CD14-positive monocyte (primary cell): ENCODE measurements at regions not wholly inside any gene's neighbourhood (a gene's known extent, or its start where the extent isn't known, plus 50 kb on each side); places are given as distances from the start of the nearest gene placed in this dataset.

Source experiments
- DNase-seq, 3 donors: peaks; one replicate each; pipeline ENCODE4 v3.0.0-alpha.2; 2011 to 2022
- H2AFZ ChIP-seq: 2 replicates; pipeline ENCODE4 v1.6.0; 2012; ENCODE audit warnings: mild to moderate bottlenecking, low read depth, low read length, inconsistent platforms; ENCODE audit not compliant: insufficient read depth, poor library complexity, severe bottlenecking
- H3K27ac ChIP-seq, 2 donors: 1 replicate in 1 of 2; 2 replicates in 1 of 2; pipeline ENCODE4 v1.5.1; 2012 to 2013; ENCODE audit warnings: low read length in 2 of 2, control low read depth in 1 of 2, inconsistent platforms in 1 of 2, low read depth in 1 of 2, mild to moderate bottlenecking in 1 of 2
- H3K27me3 ChIP-seq, 2 donors: one replicate each; pipeline versions ENCODE4 v1.6.0 to v1.6.1; 2011 to 2013; ENCODE audit warnings: low read length in 2 of 2; ENCODE audit not compliant: control insufficient read depth in 2 of 2, insufficient read depth in 2 of 2
- H3K36me3 ChIP-seq, 2 donors: replicated peaks in 1 of 2; 1 replicate in 1 of 2; 2 replicates in 1 of 2; pipeline versions ENCODE4 v1.5.1 to v1.6.1; 2012 to 2013; ENCODE audit warnings: low read length in 2 of 2, control low read depth in 1 of 2, inconsistent platforms in 1 of 2, mild to moderate bottlenecking in 1 of 2; ENCODE audit not compliant: insufficient read depth in 2 of 2, control insufficient read depth in 1 of 2
- H3K4me1 ChIP-seq, 2 donors: 1 replicate in 1 of 2; 2 replicates in 1 of 2; pipeline versions ENCODE4 v1.5.1 to v1.6.1; 2012 to 2013; ENCODE audit warnings: low read length in 2 of 2, control low read depth in 1 of 2, inconsistent platforms in 1 of 2, mild to moderate bottlenecking in 1 of 2, moderate library complexity in 1 of 2; ENCODE audit not compliant: insufficient read depth in 2 of 2, control insufficient read depth in 1 of 2
- H3K4me2 ChIP-seq: replicated peaks from 2 replicates; pipeline ENCODE3; 2012; ENCODE audit warnings: low read length, moderate library complexity, mild to moderate bottlenecking; ENCODE audit not compliant: poor library complexity, severe bottlenecking; ENCODE audit errors: extremely low read depth
- H3K4me3 ChIP-seq, 3 experiments: fragments of 200-600 bp in 1 of 3; sonication (generic) in 1 of 3; replicated peaks in 1 of 3; 1 replicate in 2 of 3; 2 replicates in 1 of 3; pipeline ENCODE4 v1.5.1; 2011 to 2013; ENCODE audit warnings: low read length in 3 of 3, mild to moderate bottlenecking in 3 of 3, control low read depth in 2 of 3, low read depth in 2 of 3, inconsistent platforms in 1 of 3, moderate library complexity in 1 of 3
- H3K79me2 ChIP-seq: 2 replicates; pipeline ENCODE4 v1.6.0; 2012; ENCODE audit warnings: mild to moderate bottlenecking, control low read depth, inconsistent platforms, low read length, moderate library complexity; ENCODE audit not compliant: insufficient read depth
- H3K9ac ChIP-seq: 2 replicates; pipeline ENCODE4 v1.6.0; 2017; ENCODE audit warnings: low read length, mild to moderate bottlenecking; ENCODE audit not compliant: insufficient read depth, poor library complexity, severe bottlenecking
- H3K9me3 ChIP-seq, 2 donors: replicated peaks in 1 of 2; 1 replicate in 1 of 2; 2 replicates in 1 of 2; pipeline versions ENCODE4 v1.5.1 to v1.6.1; 2012 to 2013; ENCODE audit warnings: low read length in 2 of 2, control low read depth in 1 of 2; ENCODE audit not compliant: control insufficient read depth in 1 of 2, insufficient read depth in 1 of 2
- H4K20me1 ChIP-seq: 2 replicates; pipeline ENCODE4 v1.6.0; 2012; ENCODE audit warnings: mild to moderate bottlenecking, low read length, control low read depth, moderate library complexity; ENCODE audit not compliant: insufficient read depth
- H3K27ac Mint-ChIP-seq, 7 donors: one replicate each; pipeline ENCODE4 v1.8.0; 2020; ENCODE audit warnings: mild to moderate bottlenecking in 7 of 7, mixed read lengths in 7 of 7, moderate library complexity in 6 of 7, inconsistent platforms in 2 of 7
- H3K27me3 Mint-ChIP-seq, 3 donors: one replicate each; pipeline ENCODE4 v1.8.0; 2021 to 2022; ENCODE audit warnings: low read depth in 3 of 3, mild to moderate bottlenecking in 3 of 3, mixed read lengths in 3 of 3, moderate library complexity in 3 of 3, inconsistent platforms in 1 of 3
- H3K36me3 Mint-ChIP-seq, 2 donors: one replicate each; pipeline ENCODE4 v1.8.0; 2020; ENCODE audit warnings: mixed read lengths in 2 of 2, inconsistent platforms in 1 of 2, mild to moderate bottlenecking in 1 of 2
- H3K4me1 Mint-ChIP-seq: one replicate; pipeline ENCODE4 v1.8.0; 2020; ENCODE audit warnings: mild to moderate bottlenecking, mixed read lengths
- H3K4me3 Mint-ChIP-seq, 2 donors: one replicate each; pipeline ENCODE4 v1.8.0; 2020; ENCODE audit warnings: mild to moderate bottlenecking in 2 of 2, mixed read lengths in 2 of 2, moderate library complexity in 1 of 2
- H3K9me3 Mint-ChIP-seq, 7 donors: one replicate each; pipeline ENCODE4 v1.8.0; 2020 to 2022; ENCODE audit warnings: mixed read lengths in 7 of 7, mild to moderate bottlenecking in 6 of 7, moderate library complexity in 6 of 7, inconsistent platforms in 2 of 7
- WGBS: methylation state at CpG from one replicate; pipeline ENCODE4 v1.1.5; 2013; ENCODE audit warnings: missing lambda C conversion rate; ENCODE audit not compliant: insufficient coverage; 5-methylcytosine and 5-hydroxymethylcytosine counted together
- intact Hi-C, 2 donors: fragments of 100-400 bp; cut with micrococcal nuclease; formaldehyde crosslinking; loops; one replicate each; pipeline versions ENCODE4 v1.15.0 to v1.15.1; 2023
- TF ChIP-seq, protein P1 (sequence below): fragments of 200-600 bp; IDR thresholded peaks from one replicate; pipeline ENCODE4 v1.8.0; 2022; ENCODE audit warnings: antibody characterized with exemption, mild to moderate bottlenecking

GRCh38 chr13:107854880-107855279, 360.5 kb downstream of the LIG4 start:
- no peaks in the 10 kb centered on the region for H3K4me1 ChIP-seq
- no peaks in the 10 kb centered on the region for H3K79me2 ChIP-seq
- WGBS: 60% methylated on average over 3 of the region's 4 CpGs
- no peak overlapping the region for H3K27ac Mint-ChIP-seq
- peaks cover 0 to 6% (median 0%) of the 10 kb centered on the region in 7 donors for H3K9me3 Mint-ChIP-seq
- H3K4me2 ChIP-seq: no peak overlapping the region
- no peaks in the 10 kb centered on the region for H3K4me1 Mint-ChIP-seq
- no peak overlapping the region for H3K4me3 Mint-ChIP-seq
- H2AFZ ChIP-seq: no peak overlapping the region
- no peak overlapping the region for H3K4me3 ChIP-seq
- H4K20me1 ChIP-seq: no peaks in the 10 kb centered on the region
- H3K9ac ChIP-seq: no peak overlapping the region
- TF ChIP-seq, protein P1, sequence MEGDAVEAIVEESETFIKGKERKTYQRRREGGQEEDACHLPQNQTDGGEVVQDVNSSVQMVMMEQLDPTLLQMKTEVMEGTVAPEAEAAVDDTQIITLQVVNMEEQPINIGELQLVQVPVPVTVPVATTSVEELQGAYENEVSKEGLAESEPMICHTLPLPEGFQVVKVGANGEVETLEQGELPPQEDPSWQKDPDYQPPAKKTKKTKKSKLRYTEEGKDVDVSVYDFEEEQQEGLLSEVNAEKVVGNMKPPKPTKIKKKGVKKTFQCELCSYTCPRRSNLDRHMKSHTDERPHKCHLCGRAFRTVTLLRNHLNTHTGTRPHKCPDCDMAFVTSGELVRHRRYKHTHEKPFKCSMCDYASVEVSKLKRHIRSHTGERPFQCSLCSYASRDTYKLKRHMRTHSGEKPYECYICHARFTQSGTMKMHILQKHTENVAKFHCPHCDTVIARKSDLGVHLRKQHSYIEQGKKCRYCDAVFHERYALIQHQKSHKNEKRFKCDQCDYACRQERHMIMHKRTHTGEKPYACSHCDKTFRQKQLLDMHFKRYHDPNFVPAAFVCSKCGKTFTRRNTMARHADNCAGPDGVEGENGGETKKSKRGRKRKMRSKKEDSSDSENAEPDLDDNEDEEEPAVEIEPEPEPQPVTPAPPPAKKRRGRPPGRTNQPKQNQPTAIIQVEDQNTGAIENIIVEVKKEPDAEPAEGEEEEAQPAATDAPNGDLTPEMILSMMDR: no peak
- intact Hi-C loops: no loop called here
- DNase-seq: no peak
- H3K27me3 Mint-ChIP-seq: peaks cover 0 to 2% (median 0%) of the 10 kb centered on the region in 3 donors
- H3K36me3 Mint-ChIP-seq: no peaks in the 10 kb centered on the region
- H3K27me3 ChIP-seq: no peaks in the 10 kb centered on the region
- no peaks in the 10 kb centered on the region for H3K9me3 ChIP-seq
- no peaks in the 10 kb centered on the region for H3K36me3 ChIP-seq
- H3K27ac ChIP-seq: no peak overlapping the region

GRCh38 chr13:107852072-107852471, 363.3 kb downstream of the LIG4 start:
- Histone ChIP-seq H2AFZ (no peak overlapping the region), H3K4me3 (no peak overlapping the region), H4K20me1 (no peaks in the 10 kb centered on the region), H3K9me3 (no peaks in the 10 kb centered on the region), H3K4me2 (no peak overlapping the region), H3K27me3 (no peaks in the 10 kb centered on the region), H3K36me3 (no peaks in the 10 kb centered on the region), H3K27ac (no peak overlapping the region), H3K79me2 (no peaks in the 10 kb centered on the region), H3K4me1 (no peaks in the 10 kb centered on the region), H3K9ac (no peak overlapping the region)
- WGBS: no CpG with 5 or more reads among the region's 2 CpGs
- Mint-ChIP-seq H3K9me3 (peaks cover 0 to 6% (median 0%) of the 10 kb centered on the region in 7 donors), H3K27me3 (no peaks in the 10 kb centered on the region), H3K27ac (no peak overlapping the region), H3K36me3 (no peaks in the 10 kb centered on the region), H3K4me3 (no peak overlapping the region), H3K4me1 (no peaks in the 10 kb centered on the region)
- intact Hi-C loops: no loop called here
- no peak for DNase-seq
- TF ChIP-seq, protein P1: no peak
